Activated CD8-positive, alpha-beta memory T cell treated with anti-CD3 and anti-CD28 coated beads, Interleukin-2, amount 10 ng/mL, durations not matched to agents 7 days and 5 days (primary cell): ENCODE measurements at regions not wholly inside any gene's neighbourhood (a gene's known extent, or its start where the extent isn't known, plus 50 kb on each side); places are given as distances from the start of the nearest gene placed in this dataset.

ENCODE experiments used
- ATAC-seq: fragments of 150-1000 bp; cut with Tn5 transposase; one replicate; pipeline ENCODE4 v1.10.0; 2021; ENCODE audit warnings: moderate library complexity
- CTCF ChIA-PET: fragments of 350-600 bp; sonication (Branson Sonifier 250); formaldehyde crosslinking; loops from one replicate; lab custom pipeline; 2021; ENCODE audit warnings: antibody characterized with exemption; lab: Charles Lee
- DNase-seq: peaks from one replicate; pipeline ENCODE4 v3.0.0-alpha.2; 2020
- H3K27ac Mint-ChIP-seq: one replicate; pipeline ENCODE4 v1.8.0; 2021; ENCODE audit warnings: mild to moderate bottlenecking, mixed read lengths
- H3K27me3 Mint-ChIP-seq: one replicate; pipeline ENCODE4 v1.8.0; 2021; ENCODE audit warnings: mixed read lengths
- H3K36me3 Mint-ChIP-seq: one replicate; pipeline ENCODE4 v1.8.0; 2021; ENCODE audit warnings: mild to moderate bottlenecking, mixed read lengths
- H3K4me1 Mint-ChIP-seq: one replicate; pipeline ENCODE4 v1.8.0; 2021; ENCODE audit warnings: mixed read lengths
- H3K4me3 Mint-ChIP-seq: one replicate; pipeline ENCODE4 v1.8.0; 2021; ENCODE audit warnings: mild to moderate bottlenecking, moderate library complexity, mixed read lengths
- H3K9me3 Mint-ChIP-seq: one replicate; pipeline ENCODE4 v1.8.0; 2022; ENCODE audit warnings: low read depth, mixed read lengths

DNA sequence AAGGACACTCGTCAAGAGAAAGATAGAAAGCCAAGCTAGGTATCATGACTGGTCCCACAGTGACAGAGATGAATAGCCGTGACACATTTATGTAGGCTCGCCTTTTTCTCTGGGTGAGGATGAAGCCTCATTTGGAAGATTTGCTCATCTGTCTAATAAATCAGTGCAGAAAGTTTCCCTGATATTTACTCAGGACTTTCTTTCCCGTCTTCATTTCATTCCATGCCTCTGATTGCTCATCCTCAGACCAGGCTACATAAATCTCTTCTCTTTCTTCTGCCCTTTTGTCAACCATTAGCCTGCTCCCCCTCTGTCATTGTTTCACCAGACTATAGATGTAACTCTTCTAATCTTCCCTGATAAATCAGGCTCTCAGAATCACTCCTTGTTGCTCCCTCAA, 361.8 kb upstream of the MEIS1 start:
- Mint-ChIP-seq H3K36me3 (no peaks in the 10 kb centered on the region), H3K4me3 (no peak overlapping the region), H3K27ac (no peak overlapping the region), H3K4me1 (no peaks in the 10 kb centered on the region), H3K9me3 (no peaks in the 10 kb centered on the region), H3K27me3 (no peaks in the 10 kb centered on the region)
- CTCF ChIA-PET, result no interaction called here
- ATAC-seq, result no peak
- no peak for DNase-seq

DNA sequence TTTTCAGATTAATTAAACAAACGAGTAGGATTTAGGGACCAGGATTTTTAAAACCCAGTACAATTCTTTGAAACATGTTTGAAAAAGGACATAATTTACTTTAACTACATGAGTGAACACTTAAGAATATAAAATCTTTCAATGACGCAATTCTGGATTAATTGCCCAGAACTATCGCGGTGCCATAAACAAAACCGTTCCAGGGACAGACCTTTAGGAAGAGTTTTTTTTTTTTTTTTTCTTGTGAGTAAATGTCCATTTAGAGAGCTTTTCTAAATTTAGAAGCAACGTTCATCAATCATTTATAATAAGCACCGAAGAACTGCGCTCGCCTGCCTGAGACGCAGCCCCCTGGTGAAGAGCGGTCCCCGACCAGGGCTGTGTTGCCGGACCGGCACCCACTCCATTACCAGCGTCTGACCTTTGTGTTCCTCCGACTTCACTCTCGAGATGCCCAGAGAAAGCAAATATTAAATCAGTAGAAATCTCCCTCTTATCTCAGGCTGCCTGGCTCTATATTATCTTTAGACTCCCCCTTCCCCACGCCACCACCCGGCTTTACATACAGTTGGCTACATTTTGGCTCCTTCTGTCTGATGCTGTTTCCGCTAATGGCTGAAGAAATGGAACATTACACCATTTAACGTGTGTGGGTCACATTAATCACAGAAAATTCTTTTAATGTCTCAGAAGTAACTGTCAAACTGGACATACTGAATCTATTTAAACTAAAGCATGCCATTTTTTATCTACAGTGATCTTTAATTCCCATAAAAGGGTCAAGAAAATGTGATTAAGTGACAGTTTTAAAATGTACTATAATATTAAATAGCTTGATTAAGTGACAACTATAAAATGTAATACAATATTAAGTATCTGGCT, 364.0 kb upstream of the MEIS1 start:
- Mint-ChIP-seq H3K4me1 (no peaks in the 10 kb centered on the region), H3K9me3 (no peaks in the 10 kb centered on the region), H3K36me3 (no peaks in the 10 kb centered on the region), H3K27me3 (no peaks in the 10 kb centered on the region), H3K4me3 (no peak overlapping the region), H3K27ac (no peak overlapping the region)
- CTCF ChIA-PET, result no interaction called here
- DNase-seq, result no peak
- no peak for ATAC-seq

DNA sequence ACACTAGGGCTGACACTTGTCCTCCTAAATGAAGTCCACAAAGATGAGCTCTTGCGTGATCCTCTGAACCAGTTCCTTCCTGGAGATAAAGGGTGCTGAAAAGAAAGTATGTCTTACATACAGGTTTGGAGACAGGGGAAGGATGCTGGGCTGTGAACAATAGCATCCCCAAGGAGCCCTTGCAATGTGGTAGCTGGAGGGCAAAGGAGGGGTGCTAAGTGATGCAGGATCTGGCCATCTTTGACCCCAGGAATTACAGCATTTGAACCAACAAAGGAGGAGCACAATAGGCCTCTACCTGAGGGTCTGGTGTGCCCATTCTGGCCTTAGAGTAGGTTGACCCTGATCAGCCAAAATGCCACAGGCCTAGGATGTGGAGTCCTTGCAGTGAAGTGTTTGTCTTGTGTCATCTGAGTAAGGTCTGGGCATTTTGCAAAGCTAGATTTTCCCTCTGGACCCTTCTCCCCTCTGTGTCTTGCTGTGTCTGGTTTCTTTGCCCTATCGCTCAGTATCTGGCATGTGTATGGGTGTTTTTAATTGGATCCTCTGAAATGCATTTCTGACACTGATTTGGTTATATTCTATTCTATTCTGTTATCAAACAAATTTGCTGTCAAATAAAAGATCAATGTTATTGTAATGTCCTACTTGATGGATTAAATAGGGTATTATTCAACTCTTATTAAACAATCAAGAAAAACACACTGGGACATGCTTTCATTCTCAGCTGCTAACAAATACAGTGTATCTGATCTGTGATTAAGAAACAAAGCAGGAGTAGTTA, 364.8 kb upstream of the MEIS1 start:
- Mint-ChIP-seq H3K9me3 (no peaks in the 10 kb centered on the region), H3K27me3 (no peaks in the 10 kb centered on the region), H3K27ac (no peak overlapping the region), H3K4me3 (no peak overlapping the region), H3K36me3 (no peaks in the 10 kb centered on the region), H3K4me1 (no peaks in the 10 kb centered on the region)
- no peak for ATAC-seq
- CTCF ChIA-PET, result no interaction called here
- no peak for DNase-seq

DNA sequence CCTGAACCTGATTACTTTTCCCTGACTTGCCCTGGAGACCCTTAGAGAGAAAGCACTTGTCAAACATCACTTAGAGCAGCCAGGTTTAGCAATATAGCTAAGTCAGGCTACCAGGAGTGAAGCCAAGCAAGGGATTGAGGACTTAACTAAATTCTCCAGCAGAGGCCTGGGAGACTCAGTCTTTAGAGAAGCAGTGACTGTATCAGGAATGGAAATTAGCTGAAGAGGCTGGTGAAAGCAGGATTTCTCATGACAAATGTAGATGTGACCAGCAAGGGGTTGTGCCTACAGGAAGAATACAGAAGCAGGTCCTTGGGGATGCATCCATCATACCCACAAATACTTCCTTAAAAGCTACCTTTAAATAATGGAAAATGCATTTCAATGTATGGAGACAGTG, 368.9 kb upstream of the MEIS1 start:
- CTCF ChIA-PET, result no interaction called here
- no peak for ATAC-seq
- H3K4me3 Mint-ChIP-seq, result no peak overlapping the region
- H3K27me3 Mint-ChIP-seq, result no peaks in the 10 kb centered on the region
- no peaks in the 10 kb centered on the region for H3K36me3 Mint-ChIP-seq
- H3K27ac Mint-ChIP-seq, result no peak overlapping the region
- H3K9me3 Mint-ChIP-seq, result no peaks in the 10 kb centered on the region
- no peaks in the 10 kb centered on the region for H3K4me1 Mint-ChIP-seq
- DNase-seq, result no peak

DNA sequence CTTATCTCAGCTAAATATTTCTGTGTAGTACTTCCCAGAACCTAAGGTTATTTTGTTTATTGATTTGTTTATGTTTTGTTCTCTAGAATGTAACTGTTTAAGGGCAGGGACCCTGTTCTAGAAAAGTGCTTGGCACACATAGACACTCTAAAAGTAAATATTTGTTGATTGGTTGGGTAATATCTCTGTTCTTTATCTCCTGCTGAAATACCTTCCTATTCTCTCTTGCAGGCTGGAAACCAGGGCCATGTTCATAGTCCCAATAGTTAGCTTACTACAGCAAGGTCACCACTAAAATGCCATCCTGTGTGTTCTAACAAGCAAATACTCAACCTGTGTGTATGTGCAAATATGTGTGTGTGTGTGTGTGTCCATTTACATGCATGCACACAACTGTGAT, 375.6 kb upstream of the MEIS1 start:
- no peak overlapping the region for H3K4me3 Mint-ChIP-seq
- H3K36me3 Mint-ChIP-seq, result no peaks in the 10 kb centered on the region
- no peak overlapping the region for H3K27ac Mint-ChIP-seq
- H3K27me3 Mint-ChIP-seq, result no peaks in the 10 kb centered on the region
- DNase-seq (no peak), ATAC-seq (no peak)
- H3K4me1 Mint-ChIP-seq, result no peaks in the 10 kb centered on the region
- no peaks in the 10 kb centered on the region for H3K9me3 Mint-ChIP-seq
- CTCF ChIA-PET, result no interaction called here

DNA sequence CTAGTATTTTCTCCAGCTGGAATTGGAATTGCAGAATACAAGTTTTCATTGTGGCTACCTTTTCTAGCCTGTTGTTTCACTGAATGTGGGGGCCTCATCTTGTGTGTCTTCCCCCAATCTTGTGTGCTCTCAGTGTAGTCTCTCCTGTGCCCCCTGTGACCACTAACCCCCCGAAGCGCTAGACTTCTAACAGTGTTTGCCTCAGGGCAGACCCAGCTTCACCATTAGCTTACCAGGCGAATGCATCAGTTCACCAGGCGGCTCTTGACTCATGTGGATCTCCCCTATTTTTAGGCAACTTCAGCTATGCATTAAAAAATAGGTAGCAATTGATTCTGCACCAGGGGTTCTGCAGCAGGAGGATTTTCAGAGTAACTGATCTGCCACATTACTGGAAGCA, 376.2 kb upstream of the MEIS1 start:
- no peak overlapping the region for H3K4me3 Mint-ChIP-seq
- no peaks in the 10 kb centered on the region for H3K4me1 Mint-ChIP-seq
- no peaks in the 10 kb centered on the region for H3K9me3 Mint-ChIP-seq
- no peaks in the 10 kb centered on the region for H3K36me3 Mint-ChIP-seq
- H3K27me3 Mint-ChIP-seq, result no peaks in the 10 kb centered on the region
- H3K27ac Mint-ChIP-seq, result no peak overlapping the region
- CTCF ChIA-PET, result no interaction called here
- ATAC-seq, result no peak
- DNase-seq, result no peak

DNA sequence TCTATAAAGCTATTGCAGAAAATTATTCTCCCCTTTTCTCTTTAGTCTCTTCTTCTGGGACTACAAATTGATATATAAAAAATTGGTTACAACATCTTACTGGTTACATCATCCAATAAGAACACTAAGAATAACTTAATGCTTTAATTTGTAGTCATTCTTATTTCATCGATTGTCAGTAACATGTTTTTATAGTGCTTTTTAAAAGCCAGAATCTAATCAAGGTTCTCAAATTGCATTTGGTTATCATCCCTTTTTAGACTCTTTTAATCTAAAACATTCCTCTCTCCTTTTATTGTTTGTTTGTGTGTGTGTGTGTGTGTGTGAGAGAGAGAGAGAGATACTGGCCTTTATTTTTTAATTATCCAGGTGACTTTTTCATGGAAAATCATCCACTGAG, 377.1 kb upstream of the MEIS1 start:
- DNase-seq, result no peak
- H3K4me1 Mint-ChIP-seq, result no peaks in the 10 kb centered on the region
- H3K36me3 Mint-ChIP-seq, result no peaks in the 10 kb centered on the region
- no peak overlapping the region for H3K4me3 Mint-ChIP-seq
- no peaks in the 10 kb centered on the region for H3K9me3 Mint-ChIP-seq
- H3K27me3 Mint-ChIP-seq, result no peaks in the 10 kb centered on the region
- no peak for ATAC-seq
- CTCF ChIA-PET, result no interaction called here
- H3K27ac Mint-ChIP-seq, result no peak overlapping the region

DNA sequence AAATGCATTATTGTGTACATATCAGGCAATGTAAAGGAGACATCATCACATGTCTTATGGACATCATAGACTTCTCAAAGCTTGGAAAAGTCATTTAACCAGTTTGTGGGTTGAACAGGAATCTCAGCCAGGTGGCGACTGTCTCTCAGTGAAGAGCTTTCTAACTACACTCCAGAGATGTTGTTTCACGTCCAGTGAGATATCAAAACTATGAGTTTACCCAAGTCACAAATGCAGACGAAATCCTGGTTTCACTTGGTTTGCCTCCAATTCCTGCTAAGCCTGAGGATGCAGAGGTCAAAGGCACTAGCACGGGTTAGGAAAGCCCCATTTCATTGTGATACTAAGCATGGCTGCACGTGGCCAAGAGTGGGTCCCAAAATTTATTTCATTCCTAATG, 384.5 kb upstream of the MEIS1 start:
- H3K4me3 Mint-ChIP-seq, result no peak overlapping the region
- DNase-seq (no peak), ATAC-seq (no peak)
- no peaks in the 10 kb centered on the region for H3K27me3 Mint-ChIP-seq
- no peaks in the 10 kb centered on the region for H3K4me1 Mint-ChIP-seq
- no peak overlapping the region for H3K27ac Mint-ChIP-seq
- H3K9me3 Mint-ChIP-seq, result no peaks in the 10 kb centered on the region
- CTCF ChIA-PET, result no interaction called here
- no peaks in the 10 kb centered on the region for H3K36me3 Mint-ChIP-seq

DNA sequence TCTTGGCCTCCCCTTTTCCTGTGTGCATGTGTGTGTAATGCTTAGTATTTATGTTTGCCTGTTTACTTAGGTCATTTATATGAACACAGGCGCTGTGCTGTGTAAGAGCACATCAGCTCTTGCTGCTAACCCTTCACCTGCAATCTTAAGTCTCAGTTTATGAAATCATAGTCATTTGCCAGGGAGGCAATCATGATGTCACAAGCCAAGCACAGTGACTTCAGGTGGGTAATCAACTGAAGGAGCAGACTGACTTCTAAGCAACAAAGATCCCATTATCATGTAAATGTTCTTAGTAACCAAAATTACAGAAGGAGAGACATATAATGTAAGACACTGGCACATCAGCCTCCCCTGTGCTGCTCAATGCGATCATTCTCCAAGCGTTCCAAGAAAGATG, 386.3 kb upstream of the MEIS1 start:
- Mint-ChIP-seq H3K4me3 (no peak overlapping the region), H3K9me3 (peaks cover 2% of the 10 kb centered on the region), H3K27ac (no peak overlapping the region), H3K27me3 (no peaks in the 10 kb centered on the region), H3K4me1 (no peaks in the 10 kb centered on the region), H3K36me3 (no peaks in the 10 kb centered on the region)
- ATAC-seq (no peak), DNase-seq (no peak)
- CTCF ChIA-PET, result no interaction called here

DNA sequence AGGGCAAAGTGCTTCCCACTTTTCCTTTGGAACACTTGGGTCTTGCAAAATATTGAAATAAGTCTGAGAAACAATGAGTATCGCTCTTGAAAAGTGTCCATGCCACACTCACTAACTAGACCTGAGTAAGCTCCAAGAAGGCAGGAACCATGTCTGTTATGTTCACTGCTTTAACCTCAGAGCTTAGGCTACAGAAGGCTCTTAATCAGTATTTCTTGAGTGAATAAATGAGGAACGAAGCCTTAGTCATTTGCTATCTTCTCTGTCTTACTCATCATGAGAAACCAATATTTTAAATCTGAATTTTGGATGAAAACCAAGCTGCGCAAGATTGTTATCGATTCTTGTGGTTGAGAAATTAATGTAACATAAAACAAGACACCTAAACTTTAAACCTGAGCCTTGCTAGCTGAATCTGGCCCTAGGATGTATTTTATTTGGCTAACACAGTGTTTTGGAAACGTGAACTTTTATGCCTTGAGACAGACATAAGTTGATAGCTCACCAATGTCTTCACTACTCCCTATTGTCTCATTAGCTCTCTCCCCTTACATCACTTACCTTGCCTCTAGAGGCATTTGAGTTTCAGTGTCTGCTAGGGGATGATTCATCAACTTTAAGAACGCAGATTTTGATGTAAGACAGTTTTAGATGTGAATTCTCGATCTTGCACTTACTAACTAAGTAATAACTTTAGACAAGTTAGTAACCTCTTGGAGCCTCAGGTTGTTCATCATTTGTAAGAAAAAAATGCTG, 392.8 kb upstream of the MEIS1 start:
- no peak for ATAC-seq
- Mint-ChIP-seq H3K4me3 (no peak overlapping the region), H3K27me3 (no peaks in the 10 kb centered on the region)

DNA sequence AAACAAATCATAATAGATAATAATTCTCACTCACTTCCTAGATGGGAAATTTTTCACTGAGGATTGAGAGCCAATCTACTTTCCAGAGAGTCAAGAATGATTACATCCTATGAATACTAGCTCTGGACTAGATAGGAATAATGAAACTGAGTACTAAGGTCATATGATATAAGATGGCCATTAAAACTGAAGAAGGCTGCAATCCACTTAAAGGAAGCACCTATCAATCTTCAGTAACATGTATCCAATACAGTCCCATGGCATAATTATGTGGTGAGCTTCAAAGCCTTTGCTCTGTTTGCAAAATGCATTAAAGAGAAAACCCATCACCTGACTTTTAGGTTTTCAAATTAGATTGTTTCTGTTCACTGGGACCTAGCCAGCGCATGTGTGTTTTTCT, 398.0 kb upstream of the MEIS1 start:
- Mint-ChIP-seq H3K36me3 (no peaks in the 10 kb centered on the region), H3K9me3 (no peaks in the 10 kb centered on the region), H3K27ac (no peak overlapping the region), H3K4me1 (no peaks in the 10 kb centered on the region), H3K4me3 (no peak overlapping the region), H3K27me3 (no peaks in the 10 kb centered on the region)
- ATAC-seq, result no peak
- no peak for DNase-seq
- CTCF ChIA-PET, result no interaction called here

More for the DNA sequence above, 392.8 kb upstream of the MEIS1 start:
- peaks cover 2% of the 10 kb centered on the region for H3K9me3 Mint-ChIP-seq
- H3K36me3 Mint-ChIP-seq, result no peaks in the 10 kb centered on the region
- DNase-seq, result no peak
- H3K4me1 Mint-ChIP-seq, result no peaks in the 10 kb centered on the region
- CTCF ChIA-PET, result no interaction called here
- no peak overlapping the region for H3K27ac Mint-ChIP-seq

DNA sequence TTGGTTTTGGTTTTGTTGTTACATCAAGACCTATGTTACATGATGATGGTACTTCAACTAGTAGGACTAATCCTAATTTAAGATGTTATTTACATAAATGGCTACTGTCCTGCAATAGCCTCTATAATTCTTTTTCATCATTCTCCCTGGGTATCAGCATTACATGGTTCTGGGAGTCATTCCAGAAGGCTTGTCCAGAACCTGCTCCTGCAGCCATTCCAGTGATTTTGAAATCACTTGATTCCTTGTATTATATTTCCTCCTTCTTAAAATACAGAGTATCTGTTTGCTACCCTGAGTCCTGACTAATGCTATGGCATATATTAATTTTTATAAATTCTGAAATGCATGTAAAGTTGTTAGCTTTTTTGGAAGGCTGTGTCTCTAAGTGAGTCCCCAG, 400.5 kb upstream of the MEIS1 start:
- H3K36me3 Mint-ChIP-seq, result no peaks in the 10 kb centered on the region
- no peak overlapping the region for H3K4me3 Mint-ChIP-seq
- H3K27me3 Mint-ChIP-seq, result no peaks in the 10 kb centered on the region
- ATAC-seq (no peak), DNase-seq (no peak)
- CTCF ChIA-PET, result no interaction called here
- H3K9me3 Mint-ChIP-seq, result no peaks in the 10 kb centered on the region
- no peaks in the 10 kb centered on the region for H3K4me1 Mint-ChIP-seq
- H3K27ac Mint-ChIP-seq, result no peak overlapping the region

DNA sequence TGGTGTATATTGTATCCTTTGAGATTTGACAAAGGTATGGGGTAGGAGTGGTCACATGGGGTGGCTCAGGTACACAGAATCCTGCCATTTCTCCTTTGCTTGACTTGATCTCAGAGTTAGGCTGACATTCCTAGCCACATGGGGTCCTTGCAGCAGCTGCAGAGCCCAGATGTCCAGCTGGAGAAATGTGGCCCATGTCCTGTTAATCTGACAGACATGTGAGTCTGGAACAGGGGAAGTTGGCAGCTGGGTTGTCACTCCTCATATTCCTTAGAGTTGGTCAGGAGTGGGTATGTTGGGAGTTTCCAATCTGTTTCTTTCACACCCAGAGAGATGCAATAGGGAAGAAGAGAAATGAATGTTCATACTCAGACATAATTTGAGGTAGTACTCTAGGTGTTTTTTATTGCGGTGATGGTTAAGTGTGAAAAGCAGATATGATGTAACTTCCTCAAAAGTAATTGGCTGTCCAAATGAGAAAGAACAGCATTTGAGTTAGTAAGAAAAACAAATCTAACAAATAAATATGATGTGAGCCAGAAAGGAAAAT, 402.6 kb upstream of the MEIS1 start:
- Mint-ChIP-seq H3K27ac (no peak overlapping the region), H3K36me3 (no peaks in the 10 kb centered on the region), H3K4me1 (no peaks in the 10 kb centered on the region), H3K9me3 (no peaks in the 10 kb centered on the region), H3K27me3 (no peaks in the 10 kb centered on the region), H3K4me3 (no peak overlapping the region)
- ATAC-seq, result no peak
- CTCF ChIA-PET, result no interaction called here
- no peak for DNase-seq
